Renal pelvis (tissue), 1 donor: ENCODE measurements at regions not wholly inside any gene's neighbourhood (a gene's known extent, or its start where the extent isn't known, plus 50 kb on each side); places are given as distances from the start of the nearest gene placed in this dataset.
A peak's percentile ranks its signal among the peaks of the same experiment; 100 is the strongest.

Experiments used
- DNase-seq: peaks from one replicate; pipeline ENCODE4 v3.0.0-alpha.2; 2013

DNA sequence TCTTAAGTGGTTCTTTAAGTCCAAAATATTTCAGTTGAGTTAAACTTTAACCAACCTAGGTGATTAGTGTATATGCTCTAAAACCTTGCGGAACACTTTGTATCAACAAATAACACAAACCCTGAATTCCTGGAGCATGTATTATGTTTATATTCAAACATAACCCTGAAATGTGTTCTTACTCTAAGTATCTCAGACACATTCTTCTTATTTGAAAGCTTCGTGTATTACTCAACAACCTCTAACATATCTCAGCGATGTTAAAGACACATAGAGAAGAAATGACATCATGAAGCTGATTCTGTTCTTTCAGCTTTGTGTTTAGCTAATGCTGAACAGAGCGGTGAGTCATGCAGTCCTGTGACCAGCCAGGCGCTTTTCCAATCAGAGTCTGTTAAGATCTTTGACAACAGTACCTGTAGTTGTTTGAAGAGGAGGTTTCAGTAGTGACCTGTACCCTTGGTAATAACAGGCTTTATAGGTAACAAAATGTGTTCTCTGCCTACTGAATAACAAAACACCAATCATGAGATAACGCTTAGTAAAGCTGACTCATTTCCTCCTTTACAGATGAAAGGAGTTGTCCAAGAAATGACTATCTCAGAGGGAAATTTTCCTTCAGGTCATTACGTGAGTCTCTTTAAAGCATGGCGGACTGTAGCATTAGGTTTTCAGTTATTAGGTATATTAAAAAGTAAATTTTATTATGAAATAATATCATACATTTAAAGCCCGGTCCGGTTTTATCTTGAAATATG lies 67.3 kb upstream of the KLF6 start:
- peak; percentile 67 for DNase-seq

DNA sequence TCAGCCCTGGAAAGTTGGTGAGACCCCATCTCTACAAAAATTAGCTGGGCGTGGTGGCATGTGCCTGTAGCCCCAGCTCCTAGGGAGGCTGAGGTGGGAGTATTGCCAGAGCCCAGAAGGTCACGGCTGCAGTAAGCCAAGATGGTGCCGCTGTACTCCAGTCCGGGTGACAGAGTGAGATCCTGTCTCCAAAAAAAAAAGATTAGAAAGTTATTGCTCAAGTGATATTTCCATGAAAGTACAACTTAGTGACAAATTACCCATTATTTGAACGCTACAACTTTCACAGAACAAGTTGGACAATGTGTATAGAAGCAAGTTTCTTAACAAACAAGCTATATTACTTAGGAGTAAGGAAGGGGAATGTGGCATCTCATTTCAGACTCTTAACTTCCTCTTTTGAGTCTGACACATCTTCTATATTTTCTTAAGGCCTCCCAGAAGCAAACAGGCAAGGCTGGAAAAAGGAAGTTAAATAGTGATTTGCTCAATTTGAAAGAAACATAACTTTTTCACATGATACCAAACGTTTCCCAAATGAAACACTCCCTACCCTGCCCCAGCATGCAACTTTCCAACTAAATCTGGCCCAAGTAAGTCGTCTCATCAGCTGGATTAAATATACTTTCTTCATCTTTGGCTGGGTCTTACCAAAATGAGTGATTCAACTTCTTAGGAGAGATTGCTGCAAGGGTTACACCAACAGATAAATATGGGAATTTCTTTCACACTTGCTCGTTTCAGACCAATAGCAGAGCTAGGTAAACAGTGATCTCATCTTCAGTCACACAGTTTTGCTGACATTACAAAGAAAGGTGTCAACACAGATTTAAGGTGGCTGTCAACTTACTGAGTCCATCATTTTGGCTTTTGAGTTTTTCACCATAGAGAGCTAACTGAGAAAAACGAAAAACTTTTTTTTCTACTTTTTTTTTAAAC lies 66.3 kb upstream of the KLF6 start:
- no peak for DNase-seq

DNA sequence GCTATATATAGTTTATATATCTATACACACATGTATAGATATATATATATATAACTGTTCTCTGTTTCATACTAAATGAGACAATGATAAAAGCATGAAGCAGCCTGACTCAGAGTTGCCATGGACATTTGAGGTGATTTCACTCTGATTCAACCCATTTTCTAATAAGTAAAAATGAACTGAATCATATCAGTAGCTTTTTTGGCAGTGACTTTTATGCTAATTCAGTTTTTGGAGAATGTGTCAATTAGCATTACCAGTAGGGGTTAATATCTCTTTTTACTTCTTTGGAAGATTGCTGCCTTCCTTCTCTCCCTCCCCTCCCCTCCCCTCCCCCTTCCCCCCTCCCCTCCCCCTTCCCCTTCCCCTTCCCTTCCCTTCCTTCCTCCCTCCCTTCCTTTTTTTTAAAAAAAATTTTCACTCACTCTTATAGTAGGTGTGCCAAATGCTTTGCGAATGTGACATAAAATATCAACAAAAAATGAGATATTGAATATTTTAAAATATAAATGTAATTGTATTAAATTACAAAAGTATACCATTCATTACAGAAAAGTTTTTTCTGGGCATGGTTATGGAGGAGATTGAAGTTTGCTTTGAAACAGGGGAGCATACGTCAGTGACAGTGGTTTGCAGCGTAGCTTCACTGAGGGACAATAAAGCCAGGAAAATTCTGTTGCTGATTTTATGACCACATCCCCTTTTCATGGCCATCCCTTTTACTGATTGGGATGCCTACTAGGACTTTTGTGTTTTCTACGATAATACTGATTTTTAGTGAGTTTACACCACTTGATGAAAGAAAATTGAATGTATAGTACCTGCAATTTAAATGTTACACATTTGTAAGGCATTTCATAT lies 64.0 kb upstream of the KLF6 start:
- DNase-seq: no peak

DNA sequence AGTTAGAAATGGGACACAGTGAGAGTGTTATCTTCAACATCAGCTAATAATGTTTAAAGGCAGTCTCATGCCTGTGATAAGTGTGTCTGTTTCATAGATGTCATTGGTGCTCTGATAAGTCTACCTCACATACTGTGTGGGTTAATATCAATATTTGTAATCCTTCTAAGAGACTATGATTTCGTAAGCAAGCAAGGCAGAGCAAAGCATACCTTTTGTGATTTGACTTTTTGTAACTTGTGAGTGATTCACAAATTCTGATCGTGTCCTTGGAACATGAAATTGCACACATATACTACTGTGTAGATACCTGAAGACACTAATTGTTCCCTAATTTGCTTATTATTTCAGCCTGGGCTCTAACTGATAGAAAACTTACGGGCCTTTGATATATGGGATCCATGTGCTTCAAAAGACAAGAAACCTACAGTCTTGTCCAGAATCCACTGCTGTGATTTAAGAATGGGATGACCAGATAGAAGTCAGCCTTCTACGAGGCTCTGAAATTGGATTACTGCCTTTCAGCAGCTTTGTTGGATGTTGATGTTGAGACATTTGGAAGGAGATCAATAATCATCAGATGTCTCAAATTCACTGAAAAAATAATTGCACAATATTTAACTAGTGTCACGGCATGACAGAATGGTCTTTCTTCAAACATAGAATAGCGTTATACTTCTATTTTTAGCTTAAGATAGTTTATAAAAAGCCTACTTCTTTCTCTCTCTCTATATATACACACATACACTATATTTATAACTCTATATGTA lies 63.2 kb upstream of the KLF6 start:
- no peak for DNase-seq

DNA sequence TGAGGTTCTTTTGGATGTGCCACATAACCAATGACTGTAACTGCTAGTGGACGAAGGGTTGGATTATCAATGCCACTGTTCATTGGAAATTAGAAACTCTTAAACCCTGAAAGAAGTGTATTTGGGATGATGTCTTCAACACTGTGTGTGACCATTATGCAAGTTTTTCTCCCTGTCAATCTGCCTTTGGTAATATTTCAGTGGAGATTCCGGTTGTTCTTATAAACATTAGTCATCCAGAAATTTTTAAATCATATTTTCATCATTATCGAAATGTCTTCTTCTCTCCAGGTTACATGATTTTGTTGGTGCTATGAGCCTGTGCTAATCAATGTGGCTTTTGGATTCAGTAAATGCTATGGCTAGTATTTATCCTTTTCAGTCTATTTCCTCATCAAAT lies 61.7 kb upstream of the KLF6 start:
- no peak for DNase-seq

DNA sequence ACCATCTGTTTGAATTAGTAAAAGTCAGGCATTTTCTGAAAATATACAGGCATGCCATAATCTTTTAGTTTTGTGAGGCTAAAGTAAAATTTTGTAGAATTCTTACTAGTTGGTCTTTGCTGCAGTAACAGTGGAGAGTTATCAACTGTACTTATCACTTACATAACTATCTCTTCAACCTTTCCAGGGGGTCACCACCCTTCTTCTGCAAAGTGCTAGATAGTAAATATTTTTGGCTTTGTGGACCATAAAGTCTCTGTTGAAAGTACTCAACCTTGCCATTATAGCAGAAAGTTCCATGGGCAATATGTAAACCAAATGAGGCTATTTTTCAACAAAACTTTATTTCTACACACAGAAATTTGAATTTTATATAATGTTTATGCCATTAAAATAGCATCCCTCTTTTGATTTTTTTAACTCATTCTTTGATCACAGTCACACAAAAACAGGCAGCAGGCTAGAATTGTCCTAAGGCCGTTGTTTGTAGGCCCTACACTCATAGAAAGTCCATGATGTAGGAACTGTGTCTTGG lies 59.5 kb upstream of the KLF6 start:
- no peak for DNase-seq

DNA sequence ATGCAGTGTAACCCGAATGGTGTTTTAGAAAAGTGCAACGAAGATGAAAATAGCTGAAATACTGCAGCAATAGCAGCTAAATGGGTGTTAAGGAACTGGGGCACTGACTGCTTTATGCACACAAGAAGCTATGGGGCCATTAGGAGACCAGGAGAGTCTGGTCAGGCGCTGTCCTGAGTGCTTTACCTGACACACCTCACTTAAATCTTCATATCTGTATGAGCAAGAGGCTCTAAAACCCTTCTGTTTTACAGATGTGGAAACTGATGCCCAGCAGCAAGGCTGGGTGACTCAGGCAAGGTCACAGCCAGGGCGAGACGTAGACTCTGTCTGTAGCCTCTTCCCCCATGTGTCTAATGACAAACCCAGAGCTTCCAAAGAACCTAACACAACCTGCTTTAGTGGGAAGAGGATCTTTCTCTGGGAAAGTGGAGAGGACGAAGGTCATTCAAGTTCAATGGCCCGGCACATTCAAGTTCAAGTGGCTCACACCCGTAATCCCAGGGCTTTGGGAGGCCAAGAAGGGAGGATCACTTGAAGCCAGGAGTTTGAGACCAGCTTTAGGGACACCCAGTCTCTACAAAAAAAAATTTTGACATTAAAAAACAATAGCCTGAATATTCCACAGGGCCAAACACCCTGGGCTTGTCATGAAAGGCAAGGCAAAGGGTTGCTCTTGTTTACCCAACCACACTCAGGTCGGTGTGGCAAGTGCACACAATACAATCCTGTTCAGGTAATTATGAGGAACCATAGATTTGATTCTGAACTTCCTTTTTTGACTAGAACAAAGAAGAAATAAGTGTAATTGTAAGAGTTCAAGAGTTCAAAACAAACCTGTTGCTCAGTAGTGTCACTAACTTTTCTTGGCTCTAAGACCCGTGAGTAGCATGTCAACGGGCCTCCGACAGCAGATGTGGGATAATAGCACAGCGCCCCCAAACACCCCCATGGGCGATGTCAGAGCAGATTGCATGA lies 53.7 kb upstream of the KLF6 start:
- no peak for DNase-seq

DNA sequence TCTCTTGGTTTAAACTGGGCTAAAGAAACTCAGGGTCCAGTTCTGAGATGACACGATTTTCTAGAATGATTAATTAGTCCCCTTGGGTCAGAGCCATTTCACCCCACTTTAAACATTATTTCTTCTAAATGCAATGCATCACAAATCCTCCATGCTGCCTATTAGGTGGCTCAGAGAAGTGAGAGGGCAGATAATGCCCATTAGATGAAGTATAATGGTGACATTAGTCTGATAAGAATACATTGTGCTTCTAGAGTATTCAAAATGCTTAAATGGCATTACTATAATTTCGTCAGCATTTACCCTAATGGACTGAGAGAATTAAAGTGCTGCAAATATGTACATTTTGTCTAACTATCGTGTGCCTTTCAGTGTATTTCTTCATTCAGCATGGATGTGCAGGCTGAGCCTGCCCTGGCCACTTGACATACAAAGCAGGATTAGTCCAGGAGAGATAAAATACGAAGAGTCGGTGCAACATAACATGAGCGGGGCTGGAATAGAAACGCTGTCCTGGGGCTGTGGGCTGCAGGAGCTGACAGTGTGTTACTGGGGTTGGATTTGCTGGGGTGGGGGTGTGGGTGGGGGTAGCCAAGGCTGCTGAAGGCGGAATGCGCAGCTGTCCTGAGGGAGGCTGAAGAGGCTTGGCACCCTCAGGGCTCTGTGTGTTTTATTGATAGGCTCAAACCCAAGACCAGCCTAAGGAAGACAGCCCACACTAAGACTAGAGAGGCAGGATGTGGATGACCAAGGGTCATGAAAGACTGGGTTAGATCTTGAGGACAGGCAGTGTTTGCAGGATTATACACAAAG lies 52.8 kb upstream of the KLF6 start:
- DNase-seq: no peak

DNA sequence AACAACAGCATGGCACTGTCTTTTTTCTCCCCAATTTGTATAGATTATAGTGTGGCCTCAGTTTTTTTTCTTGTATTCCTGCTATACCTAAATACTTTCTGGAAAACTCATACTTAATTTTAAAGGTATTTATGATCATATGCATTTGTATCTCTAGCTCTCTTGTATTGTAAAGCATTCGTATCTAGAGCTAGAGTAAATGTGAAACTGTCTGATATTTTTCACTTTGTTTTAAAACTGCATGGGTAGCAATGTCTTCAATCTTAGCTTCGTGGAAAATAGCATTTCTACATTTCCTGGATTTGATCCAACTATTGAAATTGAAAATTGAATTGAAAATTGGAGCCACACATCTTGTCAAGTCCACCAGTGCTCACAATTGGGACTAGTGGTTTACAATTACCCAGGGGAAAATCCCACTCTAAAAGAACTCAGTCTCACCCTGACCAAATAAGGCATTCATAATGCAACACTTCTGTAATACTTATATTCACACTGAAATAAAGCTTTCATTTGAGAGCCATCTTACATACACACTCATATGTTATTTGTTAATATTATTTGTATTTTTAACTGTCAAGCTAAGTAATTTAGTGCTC lies 51.3 kb upstream of the KLF6 start:
- no peak for DNase-seq

DNA sequence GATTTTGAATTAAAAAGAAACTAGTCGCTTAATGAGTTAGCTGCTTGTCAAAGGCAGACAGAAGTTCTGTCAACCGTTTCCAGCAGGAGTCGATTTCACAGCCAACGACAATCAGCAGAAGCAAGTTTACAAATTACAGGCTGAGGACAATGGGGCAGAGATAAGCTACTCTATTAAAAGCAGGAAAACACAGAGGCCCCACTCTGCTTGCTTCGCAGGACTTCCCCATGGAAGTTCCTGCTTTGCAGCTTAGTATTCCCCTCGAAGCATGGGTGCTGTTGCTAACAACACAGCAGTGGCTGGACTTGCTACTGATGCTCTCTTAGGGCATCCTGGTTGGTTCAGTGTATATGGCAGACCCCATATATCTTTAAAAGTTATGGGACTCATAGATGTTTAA lies 50.8 kb upstream of the KLF6 start:
- no peak for DNase-seq

DNA sequence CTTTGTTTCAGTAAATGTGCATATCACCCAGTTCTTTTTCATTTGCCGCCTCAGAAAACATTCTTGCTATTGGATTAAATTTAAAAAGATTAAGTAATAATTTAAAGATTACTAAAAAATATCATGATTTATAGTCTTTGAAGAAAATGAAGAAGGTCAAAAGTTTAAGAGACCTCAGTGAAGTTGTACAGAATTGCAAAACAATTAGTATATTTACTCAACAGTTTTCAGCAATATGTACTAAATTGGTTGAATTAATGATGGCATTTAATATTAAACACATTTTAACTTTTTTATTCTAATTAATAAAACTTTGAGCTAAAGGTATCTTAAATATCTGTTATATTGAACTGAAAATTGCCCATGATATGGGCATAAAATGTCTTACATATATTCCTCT lies 49.9 kb upstream of the KLF6 start:
- DNase-seq: no peak
